Smooth muscle cell (in vitro differentiated cells): ENCODE measurements at regions not wholly inside any gene's neighbourhood (a gene's known extent, or its start where the extent isn't known, plus 50 kb on each side); places are given as distances from the start of the nearest gene placed in this dataset.

Experiments
- DNase-seq: peaks from one replicate; lab custom pipeline; 2025; ENCODE audit not compliant: unreplicated experiment; lab: John Stamatoyannopoulos, UW
- H2AFZ ChIP-seq: fragments of 200-600 bp; sonication (generic); 2 replicates; pipeline ENCODE4 v1.6.0; 2016; ENCODE audit warnings: antibody characterized with exemption, low read depth, mild to moderate bottlenecking
- H3F3A ChIP-seq: fragments of 200-600 bp; sonication (generic); 2 replicates; pipeline ENCODE4 v1.6.0; 2017; ENCODE audit warnings: antibody characterized with exemption, low read depth
- H3K27ac ChIP-seq: fragments of 200-600 bp; sonication (generic); 2 replicates; pipeline ENCODE4 v1.5.1; 2016; ENCODE audit warnings: low read depth, mild to moderate bottlenecking
- H3K27me3 ChIP-seq: fragments of 200-600 bp; sonication (generic); 2 replicates; pipeline ENCODE4 v1.6.1; 2016; ENCODE audit warnings: low read depth, mild to moderate bottlenecking
- H3K36me3 ChIP-seq: fragments of 200-600 bp; sonication (generic); 2 replicates; pipeline ENCODE4 v1.5.1; 2016; ENCODE audit warnings: low read depth
- H3K4me1 ChIP-seq: fragments of 200-600 bp; sonication (generic); 2 replicates; pipeline ENCODE4 v1.5.1; 2016; ENCODE audit warnings: low read depth
- H3K4me2 ChIP-seq: fragments of 200-600 bp; sonication (generic); 2 replicates; pipeline ENCODE4 v1.6.0; 2016; ENCODE audit warnings: mild to moderate bottlenecking
- H3K4me3 ChIP-seq: fragments of 200-600 bp; sonication (generic); 2 replicates; pipeline ENCODE4 v1.5.1; 2016; ENCODE audit warnings: mild to moderate bottlenecking
- H3K79me2 ChIP-seq: fragments of 200-600 bp; sonication (generic); 2 replicates; pipeline ENCODE4 v1.6.0; 2016; ENCODE audit warnings: low read depth, mild to moderate bottlenecking
- H3K9ac ChIP-seq: fragments of 200-600 bp; sonication (generic); 2 replicates; pipeline ENCODE4 v1.6.0; 2016; ENCODE audit warnings: low read depth
- H3K9me3 ChIP-seq: fragments of 200-600 bp; sonication (generic); replicated peaks from 2 replicates; pipeline ENCODE4 v1.5.1; 2016; ENCODE audit warnings: low read depth
- H4K20me1 ChIP-seq: fragments of 200-600 bp; sonication (generic); 2 replicates; pipeline ENCODE4 v1.6.0; 2016; ENCODE audit warnings: low read depth
- WGBS: methylation state at CpG from one replicate; pipeline ENCODE4 v1.1.7; 2016; ENCODE audit warnings: low lambda C conversion rate; 5-methylcytosine and 5-hydroxymethylcytosine counted together
- TF ChIP-seq, protein P1 (sequence below): fragments of 200-600 bp; sonication (generic); IDR thresholded peaks from 2 replicates; pipeline ENCODE4 v1.5.1; 2017; ENCODE audit warnings: borderline replicate concordance, mild to moderate bottlenecking, antibody characterized with exemption; ENCODE audit not compliant: insufficient read depth, poor library complexity, severe bottlenecking

DNA sequence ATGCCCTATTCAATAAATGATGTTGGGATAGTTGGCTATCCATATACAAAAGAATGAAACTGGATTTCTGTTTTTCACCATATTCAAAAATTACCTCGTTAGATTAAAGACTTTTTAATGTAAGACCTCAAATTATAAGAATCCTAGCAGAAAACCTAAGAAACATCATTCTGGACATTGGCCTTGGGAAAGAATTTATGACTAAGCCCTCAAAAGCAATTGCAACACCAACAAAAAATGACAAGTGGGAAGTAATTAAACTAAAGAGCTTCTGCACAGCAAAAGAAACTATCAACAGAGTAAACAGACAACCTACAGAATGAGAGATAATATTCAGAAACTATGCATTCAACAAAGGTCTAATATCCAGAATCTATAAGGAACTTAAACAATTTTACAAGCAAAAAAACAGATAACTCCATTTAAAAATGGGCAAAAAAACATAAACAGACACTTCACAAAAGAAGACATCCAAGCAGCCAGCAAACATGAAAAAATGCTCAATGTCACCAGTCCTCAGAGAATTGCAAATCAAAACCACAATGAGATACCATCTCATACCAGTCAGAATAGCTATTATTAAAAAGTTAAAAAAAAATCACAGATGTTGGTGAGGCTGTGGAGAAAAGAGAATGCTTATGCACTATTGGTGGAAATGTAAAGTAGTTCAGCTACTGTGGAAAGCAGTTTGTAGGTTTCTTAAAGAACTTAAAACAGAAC, 309.8 kb downstream of the AHR start:
- Histone ChIP-seq H3K4me2 (peak overlapping the region; percentile 58), H3K4me3 (no peak overlapping the region), H3K27me3 (no peaks in the 10 kb centered on the region), H3K4me1 (no peaks in the 10 kb centered on the region), H3K9ac (no peak overlapping the region), H3K36me3 (no peaks in the 10 kb centered on the region), H3F3A (peaks cover 7% of the 10 kb centered on the region), H3K27ac (peak overlapping the region; percentile 71), H3K79me2 (no peaks in the 10 kb centered on the region), H3K9me3 (peaks cover 7% of the 10 kb centered on the region), H4K20me1 (no peaks in the 10 kb centered on the region), H2AFZ (no peak overlapping the region)
- 31% methylated on average over 1 of the region's 1 CpG for WGBS
- TF ChIP-seq, protein P1, sequence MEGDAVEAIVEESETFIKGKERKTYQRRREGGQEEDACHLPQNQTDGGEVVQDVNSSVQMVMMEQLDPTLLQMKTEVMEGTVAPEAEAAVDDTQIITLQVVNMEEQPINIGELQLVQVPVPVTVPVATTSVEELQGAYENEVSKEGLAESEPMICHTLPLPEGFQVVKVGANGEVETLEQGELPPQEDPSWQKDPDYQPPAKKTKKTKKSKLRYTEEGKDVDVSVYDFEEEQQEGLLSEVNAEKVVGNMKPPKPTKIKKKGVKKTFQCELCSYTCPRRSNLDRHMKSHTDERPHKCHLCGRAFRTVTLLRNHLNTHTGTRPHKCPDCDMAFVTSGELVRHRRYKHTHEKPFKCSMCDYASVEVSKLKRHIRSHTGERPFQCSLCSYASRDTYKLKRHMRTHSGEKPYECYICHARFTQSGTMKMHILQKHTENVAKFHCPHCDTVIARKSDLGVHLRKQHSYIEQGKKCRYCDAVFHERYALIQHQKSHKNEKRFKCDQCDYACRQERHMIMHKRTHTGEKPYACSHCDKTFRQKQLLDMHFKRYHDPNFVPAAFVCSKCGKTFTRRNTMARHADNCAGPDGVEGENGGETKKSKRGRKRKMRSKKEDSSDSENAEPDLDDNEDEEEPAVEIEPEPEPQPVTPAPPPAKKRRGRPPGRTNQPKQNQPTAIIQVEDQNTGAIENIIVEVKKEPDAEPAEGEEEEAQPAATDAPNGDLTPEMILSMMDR, result no peak
- DNase-seq, result no peak

DNA sequence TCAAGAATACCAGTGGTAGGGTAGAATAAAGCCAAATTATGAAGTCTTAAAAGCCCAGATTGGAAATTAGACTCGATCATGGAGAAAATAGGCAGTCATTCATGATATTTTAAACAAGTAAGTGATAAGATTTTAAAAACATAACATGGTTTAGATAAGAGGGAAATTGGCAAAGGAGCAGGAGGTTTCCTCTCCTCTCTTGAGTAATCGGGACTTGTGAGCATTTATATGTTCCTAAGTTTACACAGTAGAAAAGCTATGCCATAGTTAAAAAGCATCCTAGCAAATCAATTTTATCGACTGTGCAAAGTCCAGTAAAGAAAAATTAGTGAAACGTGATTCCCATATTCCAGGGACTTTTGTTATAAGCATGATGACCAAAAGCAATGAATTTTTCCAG, 313.2 kb downstream of the AHR start:
- H4K20me1 ChIP-seq, result no peaks in the 10 kb centered on the region
- H3K9me3 ChIP-seq, result no peaks in the 10 kb centered on the region
- TF ChIP-seq, protein P1, result no peak
- H3K27me3 ChIP-seq, result no peaks in the 10 kb centered on the region
- WGBS, result 75% methylated on average over 4 of the region's 4 CpGs
- no peaks in the 10 kb centered on the region for H3K79me2 ChIP-seq
- DNase-seq, result no peak
- peaks cover 7% of the 10 kb centered on the region for H3F3A ChIP-seq
- H3K4me2 ChIP-seq, result no peak overlapping the region
- no peak overlapping the region for H3K27ac ChIP-seq
- no peaks in the 10 kb centered on the region for H3K4me1 ChIP-seq
- H3K36me3 ChIP-seq, result no peaks in the 10 kb centered on the region
- no peak overlapping the region for H3K4me3 ChIP-seq
- no peak overlapping the region for H3K9ac ChIP-seq
- H2AFZ ChIP-seq, result peak overlapping the region; percentile 24

DNA sequence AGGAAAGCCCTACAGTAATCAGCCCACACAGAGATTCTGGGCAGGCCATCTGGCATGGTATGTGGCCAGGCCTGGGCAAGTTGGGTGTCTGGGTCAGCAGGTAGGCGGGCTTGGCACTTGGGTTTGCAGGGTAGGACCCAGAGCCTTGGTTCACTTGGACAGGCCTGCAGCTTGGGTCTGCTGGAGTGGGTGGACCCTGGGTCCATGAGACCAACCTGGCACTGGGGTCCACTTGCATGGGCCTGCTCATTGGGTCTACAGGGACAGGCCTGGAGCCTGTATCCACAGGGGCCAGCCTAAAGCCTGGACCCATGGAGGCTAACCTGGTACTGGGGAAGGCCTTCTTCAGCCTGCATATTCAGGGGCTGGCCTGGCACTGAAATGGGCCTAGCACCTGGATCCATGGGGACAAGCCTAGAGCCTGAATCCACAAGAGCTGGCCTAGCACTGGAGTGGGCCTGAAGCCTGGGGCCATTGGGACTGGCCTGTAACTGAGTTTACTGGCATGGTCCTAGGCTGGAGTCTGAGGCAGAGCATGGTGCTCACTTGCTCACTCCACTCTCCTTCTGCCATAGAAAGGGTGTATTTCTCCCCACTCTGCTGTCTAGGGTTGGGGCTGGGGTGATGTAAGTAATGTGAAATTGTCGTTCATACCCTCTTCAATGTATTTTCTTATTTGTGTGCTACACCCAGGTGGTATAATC, 315.0 kb downstream of the AHR start:
- H3K79me2 ChIP-seq, result no peaks in the 10 kb centered on the region
- H2AFZ ChIP-seq, result no peak overlapping the region
- no peak for DNase-seq
- no peak overlapping the region for H3K4me2 ChIP-seq
- H3K4me1 ChIP-seq, result no peaks in the 10 kb centered on the region
- no peaks in the 10 kb centered on the region for H3K36me3 ChIP-seq
- H3K4me3 ChIP-seq, result no peak overlapping the region
- H3K27me3 ChIP-seq, result no peaks in the 10 kb centered on the region
- TF ChIP-seq, protein P1, result no peak
- H3K27ac ChIP-seq, result no peak overlapping the region
- no peaks in the 10 kb centered on the region for H3K9me3 ChIP-seq
- 97% methylated on average over 2 of the region's 2 CpGs for WGBS
- H3F3A ChIP-seq, result peaks cover 5% of the 10 kb centered on the region
- H4K20me1 ChIP-seq, result no peaks in the 10 kb centered on the region
- no peak overlapping the region for H3K9ac ChIP-seq

DNA sequence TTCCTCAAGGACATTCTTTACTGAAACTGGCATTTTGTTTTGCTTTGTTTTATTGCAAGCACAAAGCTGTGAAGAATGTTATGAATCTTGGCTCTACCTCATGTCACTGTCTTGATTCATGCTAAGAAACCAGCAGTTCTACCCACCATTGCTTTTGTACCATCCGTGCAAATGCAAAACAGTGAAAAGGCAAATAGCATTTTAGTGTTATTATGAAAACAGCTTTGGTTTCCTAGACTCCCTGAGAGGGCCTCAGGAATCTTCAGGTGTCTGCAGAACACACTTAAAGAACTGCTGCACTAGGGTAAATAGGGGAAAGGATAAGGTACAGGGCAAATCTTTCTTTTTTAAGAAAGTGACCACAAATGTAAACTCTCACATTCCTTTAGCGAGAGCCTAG, 318.9 kb downstream of the AHR start:
- Histone ChIP-seq H2AFZ (no peak overlapping the region), H3K4me2 (no peak overlapping the region), H3K36me3 (no peaks in the 10 kb centered on the region), H3K9me3 (no peaks in the 10 kb centered on the region), H3K4me3 (no peak overlapping the region), H4K20me1 (no peaks in the 10 kb centered on the region), H3K9ac (no peak overlapping the region), H3K27ac (no peak overlapping the region), H3K79me2 (no peaks in the 10 kb centered on the region), H3K27me3 (no peaks in the 10 kb centered on the region), H3K4me1 (no peaks in the 10 kb centered on the region), H3F3A (no peaks in the 10 kb centered on the region)
- 81% methylated on average over 2 of the region's 2 CpGs for whole genome bisulfite sequencing
- no peak for DNase-seq
- TF ChIP-seq, protein P1, result no peak
